Subcutaneous abdominal adipose tissue (tissue), 5 donors: ENCODE measurements at regions not wholly inside any gene's neighbourhood (a gene's known extent, or its start where the extent isn't known, plus 50 kb on each side); places are given as distances from the start of the nearest gene placed in this dataset.
"Not testable (repeated sequence)": the region's sequence is repeated elsewhere in the genome, so short reads cannot be mapped to it uniquely, and the experiment has no call there.

Experiments used
- H3K27ac ChIP-seq: one replicate; pipeline ENCODE4 v1.7.0; 2013; ENCODE audit warnings: low read depth, mild to moderate bottlenecking, inconsistent platforms, low read length, moderate library complexity
- H3K27me3 ChIP-seq, 5 donors: one replicate each; pipeline ENCODE4 v1.7.0; 2013; ENCODE audit warnings: low read length in 5 of 5, inconsistent platforms in 1 of 5; ENCODE audit not compliant: control insufficient read depth in 5 of 5, insufficient read depth in 4 of 5
- H3K36me3 ChIP-seq, 5 donors: one replicate each; pipeline ENCODE4 v1.7.0; 2013; ENCODE audit warnings: low read length in 5 of 5; ENCODE audit not compliant: control insufficient read depth in 5 of 5, insufficient read depth in 5 of 5
- H3K4me1 ChIP-seq, 5 donors: one replicate each; pipeline ENCODE4 v1.7.0; 2013; ENCODE audit warnings: low read length in 5 of 5, mild to moderate bottlenecking in 3 of 5, moderate library complexity in 1 of 5; ENCODE audit not compliant: control insufficient read depth in 5 of 5, insufficient read depth in 5 of 5
- H3K4me3 ChIP-seq, 5 donors: one replicate each; pipeline ENCODE4 v1.7.0; 2013; ENCODE audit warnings: low read length in 5 of 5, low read depth in 1 of 5
- H3K9ac ChIP-seq, 5 donors: one replicate each; pipeline ENCODE4 v1.7.0; 2013; ENCODE audit warnings: low read length in 5 of 5, mild to moderate bottlenecking in 4 of 5, moderate library complexity in 3 of 5
- H3K9me3 ChIP-seq, 5 donors: one replicate each; pipeline ENCODE4 v1.7.0; 2013; ENCODE audit warnings: low read length in 5 of 5; ENCODE audit not compliant: control insufficient read depth in 5 of 5
- donor health status: healthy.
- donor health status: healthy.
- donor health status: healthy.
- donor health status: healthy.
- donor health status: healthy.

DNA sequence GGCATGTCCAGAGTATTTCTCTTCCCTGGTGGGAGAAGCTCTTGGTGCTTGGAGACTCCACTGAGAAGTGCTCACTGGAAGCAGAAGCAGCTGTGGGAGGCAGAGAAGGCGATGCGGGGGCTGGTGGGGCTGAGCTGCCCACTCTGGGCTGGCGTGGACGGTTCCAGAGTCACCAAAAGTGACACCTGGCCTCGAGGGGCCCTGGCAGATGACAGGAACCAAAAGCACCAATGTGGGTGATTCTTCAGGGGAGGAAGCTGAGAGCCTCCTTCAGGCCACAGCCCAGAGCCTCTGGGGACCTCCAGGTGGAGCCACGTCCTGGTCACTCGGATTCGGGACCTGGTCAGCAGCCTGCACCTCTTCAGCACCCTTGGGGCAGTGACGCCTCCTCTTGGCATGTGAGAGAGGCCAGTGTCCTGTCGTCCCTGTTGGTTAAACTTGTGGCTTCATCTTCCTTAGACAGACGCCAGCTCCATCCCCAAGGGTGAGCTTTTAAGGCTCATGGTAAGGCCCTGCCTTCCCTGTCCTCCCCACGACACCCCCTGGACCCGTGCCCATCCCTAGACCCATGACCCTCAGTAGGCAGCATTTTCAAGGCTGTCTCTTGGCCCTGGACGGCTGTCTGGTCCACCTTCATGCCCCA, 78.7 kb upstream of the IRX4 start:
- Histone ChIP-seq H3K4me1 (no peaks in the 10 kb centered on the region), H3K27me3 (peaks cover 0 to 5% (median 0%) of the 10 kb centered on the region in 5 donors), H3K36me3 (peaks cover 0 to 8% (median 0%) of the 10 kb centered on the region in 5 donors), H3K27ac (no peak overlapping the region), H3K4me3 (no peak overlapping the region), H3K9me3 (no peaks in the 10 kb centered on the region), H3K9ac (no peak overlapping the region)

DNA sequence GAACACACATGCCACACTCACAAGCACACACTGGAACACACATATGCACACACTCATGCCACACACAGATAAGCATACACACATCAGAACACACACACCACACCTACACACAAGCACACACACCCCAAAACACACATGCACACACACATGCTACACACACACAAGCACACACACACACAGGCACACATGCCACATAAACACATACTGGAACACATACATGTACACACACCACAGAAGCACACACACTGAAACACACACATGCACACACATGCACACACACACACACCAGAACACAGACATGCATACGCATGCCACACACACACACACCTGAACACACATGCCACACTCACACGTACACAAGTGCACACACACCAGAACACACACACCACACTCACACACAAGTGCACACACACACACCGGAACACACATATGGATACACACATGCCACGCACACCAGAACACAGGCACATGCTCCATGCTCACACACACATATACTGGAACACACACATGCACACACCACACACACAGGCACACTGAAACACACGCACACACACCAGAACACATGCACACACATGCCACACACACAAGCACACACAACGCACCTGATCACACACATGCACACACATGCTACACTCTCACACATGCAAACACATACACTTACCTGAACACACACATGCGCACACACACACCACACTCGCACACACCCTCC, 78.0 kb upstream of the IRX4 start:
- no peak overlapping the region for H3K9ac ChIP-seq

DNA sequence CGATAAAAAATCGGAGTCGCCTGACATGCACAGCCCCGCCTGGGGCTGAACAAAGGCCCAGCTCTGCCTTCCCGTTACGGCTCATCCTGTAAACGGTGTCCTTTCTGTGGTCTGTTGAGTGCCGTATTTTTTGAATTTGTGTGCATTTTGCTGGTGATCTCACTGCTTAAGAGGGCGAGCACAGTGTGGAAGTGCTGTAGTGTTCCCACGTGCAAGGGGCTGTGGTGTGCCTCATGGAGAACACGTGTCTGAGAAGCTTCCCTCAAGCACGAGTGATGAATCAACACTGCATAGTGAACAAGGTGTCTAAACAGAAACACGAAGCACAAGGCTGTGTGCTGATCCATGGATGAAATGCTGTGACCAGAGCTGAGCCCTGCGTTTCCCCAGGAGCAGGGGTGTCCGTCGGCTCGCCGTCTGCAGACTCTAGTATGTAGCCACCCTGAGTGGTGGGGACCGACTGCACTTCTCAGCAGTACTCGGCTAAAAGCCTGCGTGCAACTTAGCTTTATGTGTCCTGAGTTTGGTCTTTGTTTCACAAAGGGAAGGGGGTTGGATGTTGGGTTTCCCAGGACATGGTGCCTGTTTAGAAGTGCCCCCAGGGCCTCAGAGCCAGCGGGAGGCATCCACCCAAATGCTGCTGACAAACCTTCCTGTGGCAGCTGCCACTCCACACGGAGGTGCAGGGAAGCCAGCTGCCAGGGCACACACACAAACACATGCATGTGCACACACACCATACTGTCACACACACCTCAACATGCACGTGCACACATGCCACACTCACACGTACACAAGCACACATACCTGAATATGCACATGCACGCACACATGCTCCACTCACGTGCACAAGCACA, 77.2 kb upstream of the IRX4 start:
- H3K9ac ChIP-seq, result no peak overlapping the region
- no peak overlapping the region for H3K4me3 ChIP-seq
- H3K4me1 ChIP-seq, result no peaks in the 10 kb centered on the region
- H3K9me3 ChIP-seq, result no peaks in the 10 kb centered on the region
- no peak overlapping the region for H3K27ac ChIP-seq
- H3K36me3 ChIP-seq, result peaks cover 0 to 8% (median 0%) of the 10 kb centered on the region in 5 donors
- no peaks in the 10 kb centered on the region for H3K27me3 ChIP-seq

More for the DNA sequence above, 78.0 kb upstream of the IRX4 start:
- peaks cover 0 to under 1% (median 0%) of the 10 kb centered on the region in 5 donors for H3K27me3 ChIP-seq
- H3K4me1 ChIP-seq, result no peaks in the 10 kb centered on the region
- no peaks in the 10 kb centered on the region for H3K9me3 ChIP-seq
- no peak overlapping the region for H3K27ac ChIP-seq
- H3K4me3 ChIP-seq, result no peak overlapping the region
- H3K36me3 ChIP-seq, result peaks cover 0 to 8% (median 0%) of the 10 kb centered on the region in 5 donors

DNA sequence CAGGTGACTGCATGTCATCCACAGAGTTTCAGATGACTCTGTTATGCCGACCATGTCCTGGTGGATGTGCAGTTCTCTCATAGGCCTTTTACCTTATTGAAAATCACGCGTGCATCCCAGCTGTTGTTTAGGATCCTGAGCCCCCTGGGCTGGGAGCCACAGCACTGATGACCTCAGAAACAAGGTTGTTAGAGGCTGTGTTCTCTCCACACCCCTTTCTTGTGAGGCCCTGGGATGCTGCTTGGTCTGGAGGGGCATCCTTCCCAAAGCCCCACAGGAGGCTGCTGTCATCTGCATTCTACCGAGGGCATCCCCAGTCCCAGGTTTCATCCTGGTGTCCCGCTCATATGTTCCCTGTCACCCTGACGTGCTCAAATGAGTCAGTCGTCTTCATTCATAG, 76.5 kb upstream of the IRX4 start:
- Histone ChIP-seq H3K4me3 (no peak overlapping the region), H3K36me3 (peaks cover 0 to 8% (median 0%) of the 10 kb centered on the region in 5 donors), H3K4me1 (no peaks in the 10 kb centered on the region), H3K9me3 (no peaks in the 10 kb centered on the region), H3K27me3 (no peaks in the 10 kb centered on the region), H3K27ac (no peak overlapping the region), H3K9ac (no peak overlapping the region)

DNA sequence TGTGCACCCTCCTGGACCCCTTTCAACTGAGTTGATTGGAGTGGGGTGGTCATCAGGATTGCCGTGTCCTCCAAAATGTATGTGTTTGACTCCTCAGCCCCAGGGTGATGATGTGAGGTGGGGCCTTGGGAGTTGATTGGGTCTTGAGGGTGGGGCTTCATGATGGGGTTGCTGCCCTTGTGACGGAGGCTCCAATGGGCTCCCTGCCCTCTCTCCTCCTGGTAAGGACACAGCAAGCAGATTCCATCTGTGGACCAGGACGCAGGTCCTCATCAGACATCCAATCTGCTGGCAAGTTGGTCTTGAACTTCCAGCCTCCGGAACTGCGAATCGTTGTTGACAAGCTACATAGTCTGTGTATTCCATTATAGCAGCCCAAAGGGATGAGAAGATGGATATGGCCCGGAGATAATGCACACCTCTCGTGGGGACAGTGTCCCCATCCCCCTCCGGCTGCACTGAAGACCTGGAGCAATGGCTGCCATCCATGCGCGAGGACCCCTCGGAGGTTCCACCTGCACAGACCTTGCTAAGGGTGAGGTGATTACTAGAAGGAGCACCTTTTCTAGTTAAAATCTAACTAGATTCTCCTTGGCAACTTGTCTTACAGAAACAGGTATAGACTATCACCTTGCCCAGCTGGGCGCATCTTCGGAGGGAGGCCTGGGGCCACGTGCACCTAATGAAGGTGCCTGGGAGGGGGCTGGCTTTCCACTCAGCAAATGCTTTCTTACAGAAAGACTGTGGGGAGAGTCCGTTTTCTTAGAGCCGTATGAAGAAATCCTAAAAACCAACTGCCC, 75.7 kb upstream of the IRX4 start:
- H3K9me3 ChIP-seq, result no peaks in the 10 kb centered on the region
- no peaks in the 10 kb centered on the region for H3K4me1 ChIP-seq
- no peak overlapping the region for H3K27ac ChIP-seq
- peaks cover 0 to 8% (median 0%) of the 10 kb centered on the region in 5 donors for H3K36me3 ChIP-seq
- no peaks in the 10 kb centered on the region for H3K27me3 ChIP-seq
- H3K4me3 ChIP-seq, result no peak overlapping the region
- H3K9ac ChIP-seq, result no peak overlapping the region

DNA sequence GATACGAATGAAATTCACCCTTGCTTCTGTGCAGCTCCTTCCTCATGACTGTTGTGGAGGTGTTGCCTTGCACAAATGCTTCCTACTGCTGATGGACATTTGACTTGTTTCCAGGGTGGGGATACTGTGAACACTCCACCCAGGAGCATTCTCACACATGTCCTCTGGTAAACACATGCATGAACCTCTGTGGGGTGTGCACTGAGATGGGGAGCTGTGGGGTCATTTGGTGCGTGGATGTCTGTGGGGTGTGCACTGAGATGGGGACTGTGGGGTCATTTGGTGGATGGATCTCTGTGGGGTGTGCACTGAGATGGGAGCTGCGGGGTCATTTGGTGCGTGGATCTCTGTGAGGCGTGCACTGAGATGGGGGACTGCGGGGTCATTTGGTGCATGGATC, 72.9 kb upstream of the IRX4 start:
- H3K27me3 ChIP-seq, result peaks cover 0 to 7% (median 0%) of the 10 kb centered on the region in 5 donors
- peaks cover 0 to 2% (median 0%) of the 10 kb centered on the region in 5 donors for H3K9me3 ChIP-seq
- H3K4me3 ChIP-seq, result no peak overlapping the region
- no peak overlapping the region for H3K27ac ChIP-seq
- H3K36me3 ChIP-seq, result peaks cover 0 to 6% (median 0%) of the 10 kb centered on the region in 5 donors
- H3K4me1 ChIP-seq, result peaks cover 0 to 3% (median 0%) of the 10 kb centered on the region in 5 donors
- H3K9ac ChIP-seq, result no peak overlapping the region

DNA sequence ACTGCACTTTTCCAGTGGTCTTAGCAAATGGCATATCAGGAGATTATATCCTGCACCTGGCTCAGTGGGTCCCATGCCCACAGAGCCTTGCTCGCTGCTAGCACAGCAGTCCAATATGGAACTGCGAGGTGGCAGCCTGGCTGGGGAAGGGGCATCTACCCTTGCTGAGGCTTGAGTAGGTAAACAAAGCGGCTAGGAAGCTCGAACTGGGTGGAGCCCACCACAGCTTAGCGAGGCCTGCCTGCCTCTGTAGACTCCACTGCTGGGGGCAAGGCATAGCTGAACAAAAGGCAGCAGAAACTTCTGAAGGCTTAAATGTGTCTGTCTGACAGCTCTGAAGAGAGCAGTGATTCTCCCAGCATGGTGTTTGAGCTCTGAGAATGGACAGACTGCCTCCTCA, 71.0 kb upstream of the IRX4 start:
- not testable (repeated sequence) for H3K27ac ChIP-seq, H3K36me3 ChIP-seq, H3K27me3 ChIP-seq, H3K9ac ChIP-seq, H3K4me3 ChIP-seq, H3K9me3 ChIP-seq
- H3K4me1 ChIP-seq, result peaks cover 0 to 10% (median 0%) of the 10 kb centered on the region in 5 donors

DNA sequence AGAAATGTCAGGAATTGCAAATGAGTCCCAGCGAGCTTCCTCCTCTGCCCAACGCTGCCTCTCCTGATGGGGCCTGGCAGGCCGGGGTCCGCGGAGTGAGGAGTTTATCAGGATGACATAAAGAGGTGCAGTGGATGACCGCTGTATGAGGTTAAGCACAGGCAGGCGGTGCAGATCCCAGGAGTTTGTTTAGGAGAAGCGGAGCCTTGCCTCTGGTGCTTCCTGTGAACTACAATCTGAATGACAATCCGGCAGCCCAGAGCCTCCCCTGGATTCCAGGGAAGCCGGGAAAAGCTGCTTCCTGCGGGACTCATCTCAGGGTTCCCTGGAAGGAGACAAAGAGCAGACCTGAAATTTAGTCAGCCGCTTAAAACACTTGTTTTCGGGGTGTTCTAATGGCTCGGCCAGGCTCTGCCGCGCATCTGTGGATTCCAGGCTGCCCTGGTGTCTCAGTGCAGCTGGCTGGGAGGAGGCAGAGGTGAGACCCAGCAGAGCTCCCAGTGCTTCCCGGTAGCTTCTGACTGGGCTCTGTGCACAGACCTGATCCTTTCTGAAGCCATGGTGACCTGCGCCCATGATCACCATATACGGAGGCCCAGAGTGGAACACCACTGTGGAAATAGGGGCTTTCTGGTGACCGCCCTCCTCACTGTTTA, 69.8 kb upstream of the IRX4 start:
- Histone ChIP-seq H3K9ac (no peak overlapping the region), H3K4me3 (no peak overlapping the region), H3K9me3 (peaks cover 0 to 2% (median 0%) of the 10 kb centered on the region in 5 donors), H3K27me3 (peaks cover 0 to 7% (median 0%) of the 10 kb centered on the region in 5 donors), H3K27ac (no peak overlapping the region), H3K4me1 (peaks cover 0 to 13% (median 0%) of the 10 kb centered on the region in 5 donors), H3K36me3 (no peaks in the 10 kb centered on the region)

DNA sequence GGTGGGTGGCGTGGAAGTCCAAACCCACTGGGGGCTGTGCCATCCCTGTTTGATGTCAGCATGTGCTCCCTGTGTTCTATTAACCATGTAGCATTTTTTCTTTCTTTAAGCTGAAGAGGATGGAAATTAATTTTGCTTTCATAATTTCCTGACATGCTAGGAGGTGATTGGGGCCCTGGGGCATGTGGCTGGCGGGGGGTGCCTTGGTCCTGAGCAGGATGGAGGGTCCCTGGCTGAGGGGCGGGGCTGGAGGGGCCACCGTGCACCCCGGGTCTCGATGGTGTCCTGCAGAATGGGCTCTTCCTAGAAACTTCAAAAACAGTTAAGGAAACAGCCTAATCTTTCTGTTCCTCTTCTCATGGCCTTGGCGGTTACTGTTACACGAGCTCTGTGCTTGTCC, 69.3 kb upstream of the IRX4 start:
- peaks cover 0 to 13% (median 0%) of the 10 kb centered on the region in 5 donors for H3K4me1 ChIP-seq
- H3K36me3 ChIP-seq, result no peaks in the 10 kb centered on the region
- peaks cover 0 to 2% (median 0%) of the 10 kb centered on the region in 5 donors for H3K9me3 ChIP-seq
- peaks cover 0 to 7% (median 0%) of the 10 kb centered on the region in 5 donors for H3K27me3 ChIP-seq
- H3K9ac ChIP-seq, result no peak overlapping the region
- no peak overlapping the region for H3K4me3 ChIP-seq
- H3K27ac ChIP-seq, result no peak overlapping the region
